ENCODE measurements at regions not wholly inside any gene's neighbourhood (a gene's known extent, or its start where the extent isn't known, plus 50 kb on each side); places are given as distances from the start of the nearest gene placed in this dataset.

DNA sequence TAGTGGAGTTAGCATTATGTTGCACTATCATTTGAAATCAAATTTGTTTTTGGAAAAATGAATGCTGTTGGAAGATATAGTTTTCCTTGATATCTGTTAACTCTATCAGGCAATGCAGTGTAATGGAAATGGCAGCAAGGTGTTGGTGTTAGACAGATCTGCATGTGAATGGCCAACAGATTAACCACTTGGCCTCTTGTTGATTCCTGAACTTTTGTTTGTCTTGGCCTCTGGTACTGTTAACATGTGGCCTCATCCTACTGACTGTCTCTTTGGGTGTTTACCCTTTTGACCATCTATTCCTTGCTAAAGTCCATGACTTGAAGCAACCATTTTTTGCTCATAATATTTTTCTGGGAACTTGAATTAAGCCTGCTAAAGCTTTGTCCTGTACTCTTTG lies 110.2 kb upstream of the CDH2 start:
- H3K27me3 ChIP-seq (ENCODE audit: control insufficient read depth, insufficient read depth, low read length), result no peaks in the 10 kb centered on the region
- intact Hi-C loops (cut with DNase I), result no loop called here
- H3K9ac ChIP-seq (ENCODE audit: low read length in 3 of 3), result no peak overlapping the region
- H3K4me1 ChIP-seq (ENCODE audit: control insufficient read depth in 2 of 3, insufficient read depth in 2 of 3, low read depth in 1 of 3, low read length in 3 of 3), result no peaks in the 10 kb centered on the region
- H3K36me3 ChIP-seq (ENCODE audit: control insufficient read depth in 2 of 3, insufficient read depth in 3 of 3, low read length in 3 of 3), result no peaks in the 10 kb centered on the region
- no peak for TF ChIP-seq CTCF (IDR thresholded peaks at IDR 0.05; ENCODE audit: borderline replicate concordance, extremely low read depth, insufficient read depth)
- H3K9me3 ChIP-seq (ENCODE audit: control insufficient read depth in 2 of 3, insufficient read depth in 1 of 3, low read length in 3 of 3), result no peaks in the 10 kb centered on the region
- H3K4me3 ChIP-seq (ENCODE audit: low read length in 3 of 3), result no peak overlapping the region
- no peak for FAIRE-seq
- no peak overlapping the region for H3K27ac ChIP-seq (ENCODE audit: low read depth in 2 of 2, low read length in 2 of 2)
- no peak for DNase-seq

- no peaks in the 10 kb centered on the region for H3K9me3 ChIP-seq (ENCODE audit: control insufficient read depth in 2 of 3, insufficient read depth in 1 of 3, low read length in 3 of 3)
- no peak overlapping the region for H3K9ac ChIP-seq (ENCODE audit: low read length in 3 of 3)
- FAIRE-seq (no peak), DNase-seq (no peak)
- H3K36me3 ChIP-seq (ENCODE audit: control insufficient read depth in 2 of 3, insufficient read depth in 3 of 3, low read length in 3 of 3), result no peaks in the 10 kb centered on the region
- intact Hi-C loops (cut with DNase I), result no loop called here
- no peak overlapping the region for H3K4me3 ChIP-seq (ENCODE audit: low read length in 3 of 3)
- TF ChIP-seq CTCF (IDR thresholded peaks at IDR 0.05; ENCODE audit: borderline replicate concordance, extremely low read depth, insufficient read depth), result no peak
- no peaks in the 10 kb centered on the region for H3K27me3 ChIP-seq (ENCODE audit: control insufficient read depth, insufficient read depth, low read length)
- H3K27ac ChIP-seq (ENCODE audit: low read depth in 2 of 2, low read length in 2 of 2), result no peak overlapping the region
- H3K4me1 ChIP-seq (ENCODE audit: control insufficient read depth in 2 of 3, insufficient read depth in 2 of 3, low read depth in 1 of 3, low read length in 3 of 3), result no peaks in the 10 kb centered on the region
Measured at GRCh38 chr18:28284132-28284531, 107.2 kb upstream of the CDH2 start.

- no peak overlapping the region for H3K9ac ChIP-seq (ENCODE audit: low read length in 3 of 3)
- FAIRE-seq, result no peak
- DNase-seq, result no peak
Measured at GRCh38 chr18:28281400-28281799, 104.5 kb upstream of the CDH2 start.

More at GRCh38 chr18:28281400-28281799, 104.5 kb upstream of the CDH2 start:
- no peak overlapping the region for H3K27ac ChIP-seq (ENCODE audit: low read depth in 2 of 2, low read length in 2 of 2)
- no peaks in the 10 kb centered on the region for H3K27me3 ChIP-seq (ENCODE audit: control insufficient read depth, insufficient read depth, low read length)
- H3K4me1 ChIP-seq (ENCODE audit: control insufficient read depth in 2 of 3, insufficient read depth in 2 of 3, low read depth in 1 of 3, low read length in 3 of 3), result no peaks in the 10 kb centered on the region
- H3K36me3 ChIP-seq (ENCODE audit: control insufficient read depth in 2 of 3, insufficient read depth in 3 of 3, low read length in 3 of 3), result no peaks in the 10 kb centered on the region
- H3K9me3 ChIP-seq (ENCODE audit: control insufficient read depth in 2 of 3, insufficient read depth in 1 of 3, low read length in 3 of 3), result no peaks in the 10 kb centered on the region
- intact Hi-C loops (cut with DNase I), result no loop called here
- no peak overlapping the region for H3K4me3 ChIP-seq (ENCODE audit: low read length in 3 of 3)
- TF ChIP-seq CTCF (IDR thresholded peaks at IDR 0.05; ENCODE audit: borderline replicate concordance, extremely low read depth, insufficient read depth), result no peak
